Thyroid gland (tissue), 4 donors: ENCODE measurements at regions not wholly inside any gene's neighbourhood (a gene's known extent, or its start where the extent isn't known, plus 50 kb on each side); places are given as distances from the start of the nearest gene placed in this dataset.

Source experiments
- POLR2A ChIP-seq, 2 donors: fragments of 450-650 bp; IDR thresholded peaks; one replicate each; pipeline ENCODE4 v1.6.1; 2017; ENCODE audit warnings: antibody characterized with exemption in 2 of 2, mild to moderate bottlenecking in 2 of 2, moderate library complexity in 1 of 2
- TF ChIP-seq, protein P1 (sequence below), 6 experiments: fragments of 200-600 bp in 3 of 6; fragments of 450-650 bp in 3 of 6; sonication (generic) in 3 of 6; IDR thresholded peaks; one replicate each; pipeline ENCODE4 v1.5.1; 2016 to 2019; ENCODE audit warnings: antibody characterized with exemption in 6 of 6, mild to moderate bottlenecking in 2 of 6, inconsistent platforms in 1 of 6, moderate library complexity in 1 of 6

DNA sequence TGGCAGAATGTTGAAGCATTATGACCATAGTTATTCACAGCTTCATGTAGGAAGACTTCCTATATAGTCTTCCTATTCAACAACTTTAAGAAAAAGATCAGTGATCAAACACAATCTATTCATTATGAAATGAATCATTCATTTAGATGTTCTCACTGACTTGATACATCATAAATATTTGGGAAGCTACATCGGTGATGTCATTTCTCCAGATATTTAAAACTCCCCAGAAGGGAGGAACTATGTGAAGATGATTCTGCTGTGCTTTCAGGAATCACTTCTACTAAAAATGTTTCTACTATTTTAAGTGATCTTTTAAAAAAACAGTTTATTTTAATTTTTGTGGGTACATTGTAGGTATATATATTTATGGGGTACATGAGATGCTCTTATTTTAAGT is 316.4 kb downstream of the BCAT1 start:
- TF ChIP-seq, protein P1, sequence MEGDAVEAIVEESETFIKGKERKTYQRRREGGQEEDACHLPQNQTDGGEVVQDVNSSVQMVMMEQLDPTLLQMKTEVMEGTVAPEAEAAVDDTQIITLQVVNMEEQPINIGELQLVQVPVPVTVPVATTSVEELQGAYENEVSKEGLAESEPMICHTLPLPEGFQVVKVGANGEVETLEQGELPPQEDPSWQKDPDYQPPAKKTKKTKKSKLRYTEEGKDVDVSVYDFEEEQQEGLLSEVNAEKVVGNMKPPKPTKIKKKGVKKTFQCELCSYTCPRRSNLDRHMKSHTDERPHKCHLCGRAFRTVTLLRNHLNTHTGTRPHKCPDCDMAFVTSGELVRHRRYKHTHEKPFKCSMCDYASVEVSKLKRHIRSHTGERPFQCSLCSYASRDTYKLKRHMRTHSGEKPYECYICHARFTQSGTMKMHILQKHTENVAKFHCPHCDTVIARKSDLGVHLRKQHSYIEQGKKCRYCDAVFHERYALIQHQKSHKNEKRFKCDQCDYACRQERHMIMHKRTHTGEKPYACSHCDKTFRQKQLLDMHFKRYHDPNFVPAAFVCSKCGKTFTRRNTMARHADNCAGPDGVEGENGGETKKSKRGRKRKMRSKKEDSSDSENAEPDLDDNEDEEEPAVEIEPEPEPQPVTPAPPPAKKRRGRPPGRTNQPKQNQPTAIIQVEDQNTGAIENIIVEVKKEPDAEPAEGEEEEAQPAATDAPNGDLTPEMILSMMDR (IDR thresholded peaks at IDR 0.05), result no peak
- no peak for TF ChIP-seq POLR2A (IDR thresholded peaks at IDR 0.05)
